PC-3 (cell line): ENCODE measurements at regions not wholly inside any gene's neighbourhood (a gene's known extent, or its start where the extent isn't known, plus 50 kb on each side); places are given as distances from the start of the nearest gene placed in this dataset.

Experiments used
- CTCF ChIP-seq: fragments of 300-600 bp; sonication (generic); conservative IDR thresholded peaks from 2 replicates; pipeline ENCODE4 v1.5.1; 2017; ENCODE audit warnings: antibody characterized with exemption, low read depth, mild to moderate bottlenecking, low read length
- EZH2 ChIP-seq: fragments of 300-600 bp; sonication (generic); IDR thresholded peaks from one replicate; pipeline ENCODE4 v1.6.1; 2017; ENCODE audit warnings: antibody characterized with exemption, mild to moderate bottlenecking, low read length; ENCODE audit not compliant: unreplicated experiment
- EZH2phosphoT487 ChIP-seq: fragments of 300-600 bp; sonication (generic); IDR thresholded peaks from 2 replicates; pipeline ENCODE4 v1.6.1; 2018; ENCODE audit warnings: mild to moderate bottlenecking, antibody characterized with exemption, low read length, borderline replicate concordance

- TF ChIP-seq CTCF (no peak), EZH2 (no peak), EZH2phosphoT487 (no peak)
These were observed 145.3 kb downstream of the TNFSF18 start for GRCh38 chr1:172905452-172905851.
